Mucosa of descending colon (tissue), 3 donors: ENCODE measurements at regions not wholly inside any gene's neighbourhood (a gene's known extent, or its start where the extent isn't known, plus 50 kb on each side); places are given as distances from the start of the nearest gene placed in this dataset.

Source experiments
- ATAC-seq: fragments of 200-7000 bp; cut with Tn5 transposase; one replicate; pipeline ENCODE4 v1.9.1; 2020; ENCODE audit warnings: mild to moderate bottlenecking, moderate library complexity
- DNase-seq, 3 donors: peaks; one replicate each; pipeline ENCODE4 v3.0.0-alpha.2; 2020
- H3K36me3 ChIP-seq: fragments of 200-600 bp; one replicate; pipeline ENCODE4 v1.8.0; 2021; ENCODE audit warnings: low read depth, mild to moderate bottlenecking
- H3K4me1 ChIP-seq: fragments of 200-600 bp; one replicate; pipeline ENCODE4 v1.8.0; 2021; ENCODE audit warnings: low read depth, mild to moderate bottlenecking
- H3K4me3 ChIP-seq: fragments of 200-600 bp; one replicate; pipeline ENCODE4 v1.8.0; 2021; ENCODE audit warnings: mild to moderate bottlenecking
- H3K9me3 ChIP-seq: fragments of 200-600 bp; one replicate; pipeline ENCODE4 v1.8.0; 2021; ENCODE audit warnings: mild to moderate bottlenecking
- CTCF ChIP-seq: fragments of 200-600 bp; IDR thresholded peaks from one replicate; pipeline ENCODE4 v1.8.0; 2022; ENCODE audit warnings: antibody characterized with exemption, mild to moderate bottlenecking
- intact Hi-C, 2 donors: fragments of 100-400 bp; cut with DNase I in 1 of 2; cut with micrococcal nuclease in 1 of 2; formaldehyde crosslinking; loops; one replicate each; pipeline versions ENCODE4 v1.11.0 to v1.11.1; 2022; cut with DNase I, micrococcal nuclease
- donor health status: DM: no; HTN: no; CAD: no; lungs with moderate emphysema.
- donor health status: DM: no; HTN: no; CAD: no.
- donor health status: DM: no; HTN: yes; CAD: no.

DNA sequence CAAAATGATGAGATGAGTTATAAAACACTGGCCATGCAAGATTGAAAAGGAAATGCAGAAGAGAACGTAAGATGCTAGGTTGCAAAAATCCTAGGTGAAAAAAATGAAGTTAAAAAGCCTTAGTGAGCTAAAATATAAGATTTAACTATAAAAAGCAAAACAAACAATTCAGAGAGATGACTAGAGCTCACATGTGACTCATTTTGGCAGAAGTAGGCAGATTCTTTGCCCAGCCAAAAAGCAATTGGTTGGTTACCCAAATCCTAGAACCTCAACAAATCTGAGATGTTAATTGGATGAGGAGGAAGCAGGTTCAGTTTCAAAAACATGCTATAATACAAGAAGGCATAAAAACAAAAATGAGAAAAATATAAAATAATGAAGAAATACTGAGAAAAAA is 249.1 kb downstream of the OGFRL1 start:
- DNase-seq (no peak), ATAC-seq (no peak)
- no peaks in the 10 kb centered on the region for H3K36me3 ChIP-seq
- intact Hi-C loops = loop anchor here in 1 of 2 donors (10.0 kb wide), 1 partner anchor 547 kb away; no protein-coding TSS in a partner anchor
- H3K4me3 ChIP-seq = no peak overlapping the region
- H3K9me3 ChIP-seq = no peaks in the 10 kb centered on the region
- H3K4me1 ChIP-seq = no peaks in the 10 kb centered on the region
- no peak for TF ChIP-seq CTCF

DNA sequence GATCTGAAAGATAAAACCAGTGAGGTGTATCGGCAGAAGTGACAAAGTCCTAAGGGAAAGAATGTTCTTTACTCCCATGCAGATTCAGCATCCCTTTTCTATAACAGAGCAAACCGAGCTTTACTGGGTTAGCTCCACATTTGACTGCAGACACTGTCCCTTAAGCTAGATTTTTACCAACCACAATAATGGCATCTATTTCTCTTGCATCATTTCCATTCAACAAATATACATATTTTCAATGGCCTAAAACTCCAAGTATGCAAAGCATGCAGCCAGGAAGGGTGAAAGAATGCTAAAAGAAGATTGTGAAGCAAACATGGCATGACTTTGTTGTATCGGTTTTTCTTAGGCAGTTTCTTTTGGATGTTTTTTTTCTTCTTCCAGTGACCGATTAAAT is 255.4 kb downstream of the OGFRL1 start:
- TF ChIP-seq CTCF = no peak
- ATAC-seq (no peak), DNase-seq (no peak)
- Histone ChIP-seq H3K4me3 (no peak overlapping the region), H3K36me3 (no peaks in the 10 kb centered on the region), H3K9me3 (no peaks in the 10 kb centered on the region), H3K4me1 (no peaks in the 10 kb centered on the region)
- intact Hi-C loops = loop anchor here in 1 of 2 donors (10.0 kb wide), 1 partner anchor 541 kb away; no protein-coding TSS in a partner anchor

DNA sequence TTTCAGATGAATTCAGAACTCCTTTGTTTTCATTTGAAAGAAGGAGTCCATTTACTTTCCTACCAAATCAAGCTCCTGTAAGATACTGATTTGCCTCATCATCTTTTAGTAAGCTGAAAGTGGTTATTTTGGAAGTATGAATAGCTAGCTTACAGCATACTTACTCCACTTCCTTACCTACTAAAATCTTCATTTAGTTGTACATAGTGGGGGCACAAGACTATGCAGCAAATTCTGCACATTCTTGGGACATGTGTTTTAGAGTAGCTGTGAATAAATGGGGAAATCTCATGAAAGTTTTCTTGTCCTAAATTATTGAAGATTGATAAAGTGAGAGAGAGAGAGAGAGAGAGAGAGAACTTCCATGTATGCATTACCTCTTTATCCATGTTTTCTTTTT is 256.3 kb downstream of the OGFRL1 start:
- intact Hi-C loops = loop anchor here in 1 of 2 donors (10.0 kb wide), 1 partner anchor 540 kb away; no protein-coding TSS in a partner anchor
- DNase-seq (no peak), ATAC-seq (no peak)
- H3K9me3 ChIP-seq = no peaks in the 10 kb centered on the region
- no peaks in the 10 kb centered on the region for H3K4me1 ChIP-seq
- H3K36me3 ChIP-seq = no peaks in the 10 kb centered on the region
- no peak overlapping the region for H3K4me3 ChIP-seq
- TF ChIP-seq CTCF = no peak

- Histone ChIP-seq H3K36me3 (no peaks in the 10 kb centered on the region), H3K4me1 (no peaks in the 10 kb centered on the region), H3K9me3 (no peaks in the 10 kb centered on the region), H3K4me3 (no peak overlapping the region)
- ATAC-seq = no peak
- no peak for TF ChIP-seq CTCF
- intact Hi-C loops = loop anchor here in 1 of 2 donors (10.0 kb wide), 1 partner anchor 539 kb away; no protein-coding TSS in a partner anchor
- DNase-seq = no peak
Observed at GRCh38 chr6:71545905-71546304, 257.3 kb downstream of the OGFRL1 start.

DNA sequence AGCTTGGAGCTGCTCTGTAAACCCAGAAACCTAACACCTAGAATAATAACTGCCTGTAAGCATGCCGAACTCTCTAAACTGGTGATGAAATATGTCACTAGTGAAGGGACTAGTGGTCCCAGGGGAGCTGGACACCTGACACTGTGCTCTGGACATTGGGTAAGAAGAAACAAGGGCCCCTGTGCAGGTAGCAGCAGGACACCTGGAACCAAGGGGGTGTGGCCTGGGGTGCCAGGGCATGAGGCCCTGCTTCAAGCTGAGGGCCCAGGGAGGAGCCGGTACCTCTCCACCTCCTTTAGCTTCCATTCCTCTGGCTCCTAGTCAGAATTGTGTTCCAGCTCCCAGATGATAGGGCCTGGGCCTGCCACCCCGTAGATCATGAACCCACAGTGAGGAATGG is 263.2 kb downstream of the OGFRL1 start:
- DNase-seq (no peak), ATAC-seq (no peak)

More for the DNA sequence above, 263.2 kb downstream of the OGFRL1 start:
- Histone ChIP-seq H3K9me3 (peaks cover 14% of the 10 kb centered on the region), H3K4me3 (no peak overlapping the region), H3K4me1 (no peaks in the 10 kb centered on the region), H3K36me3 (no peaks in the 10 kb centered on the region)
- intact Hi-C loops = no loop called here
- no peak for TF ChIP-seq CTCF
